ENCODE measurements at regions not wholly inside any gene's neighbourhood (a gene's known extent, or its start where the extent isn't known, plus 50 kb on each side); places are given as distances from the start of the nearest gene placed in this dataset.

DNA sequence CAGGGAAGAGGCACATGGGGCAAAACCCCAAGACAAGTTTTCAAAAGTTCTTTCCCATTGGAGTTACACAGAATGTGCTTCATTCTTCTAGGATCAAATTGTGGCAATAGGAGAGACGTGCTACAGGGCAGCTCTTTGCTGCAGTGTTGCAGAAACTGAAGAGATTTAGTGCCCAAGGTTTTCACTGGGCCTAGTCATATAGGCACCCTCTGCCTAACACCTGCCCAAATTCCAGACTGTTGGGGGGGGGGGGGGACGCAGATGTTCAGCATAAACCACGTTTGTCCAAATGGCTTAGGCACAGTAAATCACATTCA, 346.8 kb upstream of the ZNF717 start:
- Histone ChIP-seq H2BK5ac (ENCODE audit: low read depth, low read length) (no peak overlapping the region), H3K79me1 (ENCODE audit: low read depth, low read length) (no peaks in the 10 kb centered on the region), H3K23ac (ENCODE audit: insufficient read length) (no peak overlapping the region), H3K9ac (replicated peaks in 1 of 4; ENCODE audit: extremely low read depth in 1 of 4, low read depth in 3 of 4, low read length in 3 of 4) (no peak overlapping the region), H2BK20ac (ENCODE audit: low read length) (no peak overlapping the region), H3K4ac (replicated peaks; ENCODE audit: insufficient read length, low read depth, low read length) (no peak overlapping the region), H3K23me2 (ENCODE audit: low read depth, low read length) (no peaks in the 10 kb centered on the region), H2BK120ac (replicated peaks; ENCODE audit: low read depth, low read length) (no peak overlapping the region), H3K14ac (ENCODE audit: insufficient read length) (no peak overlapping the region), H3K4me1 (replicated peaks in 1 of 4; ENCODE audit: control insufficient read depth in 3 of 4, insufficient read depth in 4 of 4, low read length in 3 of 4) (peaks cover 0 to 3% (median 0%) of the 10 kb centered on the region in 4 experiments; a peak in 1 of 7 replicates), H3K18ac (ENCODE audit: extremely low read depth, low read length) (no peak overlapping the region), H4K5ac (ENCODE audit: insufficient read length, low read depth, low read length) (no peak overlapping the region), H3K36me3 (ENCODE audit: control insufficient read depth in 2 of 4, insufficient read depth in 4 of 4, low read length in 3 of 4) (no peaks in the 10 kb centered on the region), H2BK15ac (ENCODE audit: low read length) (no peak overlapping the region), H3K56ac (replicated peaks; ENCODE audit: insufficient read length, low read depth, low read length) (no peak overlapping the region), H2BK12ac (ENCODE audit: low read depth, low read length) (no peak overlapping the region), H3K79me2 (ENCODE audit: control insufficient read depth in 1 of 2, insufficient read depth in 2 of 2, low read length in 2 of 2) (no peaks in the 10 kb centered on the region), H3K4me2 (ENCODE audit: insufficient read depth in 1 of 2, low read depth in 2 of 2, low read length in 2 of 2) (no peak overlapping the region), H3K27ac (ENCODE audit: low read depth, low read length) (no peak overlapping the region), H2AFZ (ENCODE audit: low read length) (no peak overlapping the region), H4K91ac (replicated peaks; ENCODE audit: insufficient read length, low read length) (no peak overlapping the region), H4K8ac (ENCODE audit: extremely low read depth, insufficient read depth, low read length) (no peak overlapping the region), H3K27me3 (replicated peaks in 1 of 4; ENCODE audit: control insufficient read depth in 3 of 4, extremely low read depth in 1 of 4, insufficient read depth in 3 of 4, low read length in 3 of 4) (no peaks in the 10 kb centered on the region), H3K4me3 (ENCODE audit: extremely low read depth in 1 of 4, insufficient read depth in 2 of 4, low read depth in 3 of 4, low read length in 4 of 4) (no peak overlapping the region), H2AK5ac (ENCODE audit: low read depth, low read length) (no peak overlapping the region), H4K20me1 (replicated peaks in 1 of 2; ENCODE audit: control insufficient read depth in 1 of 2, insufficient read depth in 2 of 2, low read length in 2 of 2) (no peaks in the 10 kb centered on the region), H3K9me3 (ENCODE audit: insufficient read depth in 2 of 2, low read depth in 1 of 2, low read length in 1 of 2) (no peaks in the 10 kb centered on the region)
- ChIA-PET POLR2A (ENCODE audit: partially characterized antibody) (no interaction called here), CTCF (ENCODE audit: partially characterized antibody) (no interaction called here)
- WGBS, 2 experiments (ENCODE audit: extremely low coverage in 1 of 2, insufficient coverage in 1 of 2, insufficient read length in 1 of 2, insufficient replicate concordance in 2 of 2, low coverage in 1 of 2, low lambda C conversion rate in 2 of 2, missing lambda C conversion rate in 1 of 2): 82% methylated on average over 1 of the region's 3 CpGs; no CpG with 5 or more reads in 1 of the 2 experiments
- DNase-seq (ENCODE audit: low read depth in 1 of 2, low spot score in 2 of 2) (no peak), FAIRE-seq (no peak)
- TF ChIP-seq NANOG (IDR thresholded peaks at IDR 0.05; ENCODE audit: insufficient read depth, low read depth, low read length, poor library complexity, severe bottlenecking) (no peak), KDM5A (IDR thresholded peaks at IDR 0.05; ENCODE audit: low read length) (no peak), CBX5 (IDR thresholded peaks at IDR 0.05; ENCODE audit: low read depth, low read length) (no peak), RBBP5 (IDR thresholded peaks at IDR 0.05; ENCODE audit: borderline replicate concordance, low read depth, low read length) (no peak), TCF12 (IDR thresholded peaks at IDR 0.05; ENCODE audit: low read depth, low read length) (no peak), RXRA (IDR thresholded peaks at IDR 0.05; ENCODE audit: insufficient read depth, low read depth, low read length) (no peak)
- TF ChIP-seq, protein P1, sequence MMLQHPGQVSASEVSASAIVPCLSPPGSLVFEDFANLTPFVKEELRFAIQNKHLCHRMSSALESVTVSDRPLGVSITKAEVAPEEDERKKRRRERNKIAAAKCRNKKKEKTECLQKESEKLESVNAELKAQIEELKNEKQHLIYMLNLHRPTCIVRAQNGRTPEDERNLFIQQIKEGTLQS (IDR thresholded peaks at IDR 0.05; ENCODE audit: insufficient read depth, low read depth, low read length): no peak

Measured in H1 (cell line).